GM21528 (cell line): ENCODE measurements at regions not wholly inside any gene's neighbourhood (a gene's known extent, or its start where the extent isn't known, plus 50 kb on each side); places are given as distances from the start of the nearest gene placed in this dataset.
A peak's percentile ranks its signal among the peaks of the same experiment; 100 is the strongest.

ENCODE experiments used
- ATAC-seq: cut with Tn5 transposase; IDR thresholded peaks from one replicate; pipeline ENCODE4 v1.9.1; 2021; ENCODE audit warnings: mild to moderate bottlenecking, moderate library complexity; ENCODE audit not compliant: unreplicated experiment, low FRiP score

DNA sequence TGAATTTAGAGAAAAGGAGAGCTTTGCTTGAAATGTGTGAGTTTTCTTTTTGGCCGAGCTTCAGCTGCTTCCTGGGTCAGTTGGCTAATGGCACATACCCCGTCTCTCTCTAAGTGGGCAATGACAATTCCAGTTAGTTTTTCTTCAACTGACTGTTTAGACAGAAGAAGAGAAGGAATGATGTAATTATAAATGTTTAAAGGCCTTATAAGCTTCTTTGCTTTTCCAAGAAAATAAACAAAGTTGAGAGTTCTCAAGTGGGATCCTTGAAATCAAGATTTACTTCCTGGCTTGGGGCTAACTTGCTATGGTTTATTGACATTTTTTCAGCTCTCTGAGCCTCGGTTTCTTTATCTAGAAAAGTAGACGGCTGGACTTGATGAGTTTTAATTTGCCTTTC lies 794.9 kb upstream of the ACVR2A start:
- ATAC-seq: no peak

GRCh38 chr2:147046473-147046872 lies 798.4 kb upstream of the ACVR2A start:
- ATAC-seq: no peak

DNA sequence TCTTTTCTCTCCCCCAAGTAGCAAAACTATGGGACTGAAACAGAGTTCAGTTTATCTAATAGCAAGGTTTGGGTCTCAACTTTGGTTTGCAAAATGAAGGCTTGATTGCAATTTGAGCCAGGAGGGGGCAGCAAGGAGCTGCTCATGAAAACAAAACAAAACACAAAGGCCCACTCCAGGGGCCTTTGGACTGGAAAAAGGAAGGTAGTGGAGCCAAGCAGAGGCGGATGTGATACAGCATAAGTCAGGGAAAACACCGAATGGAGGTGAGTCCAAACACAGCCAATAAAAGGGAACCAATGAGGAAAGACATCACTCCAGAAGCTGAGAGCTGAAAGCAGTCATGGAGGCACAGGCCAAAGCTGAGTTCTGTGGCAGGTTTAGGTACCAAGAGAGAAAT lies 799.7 kb upstream of the ACVR2A start:
- ATAC-seq: peak; percentile 76

DNA sequence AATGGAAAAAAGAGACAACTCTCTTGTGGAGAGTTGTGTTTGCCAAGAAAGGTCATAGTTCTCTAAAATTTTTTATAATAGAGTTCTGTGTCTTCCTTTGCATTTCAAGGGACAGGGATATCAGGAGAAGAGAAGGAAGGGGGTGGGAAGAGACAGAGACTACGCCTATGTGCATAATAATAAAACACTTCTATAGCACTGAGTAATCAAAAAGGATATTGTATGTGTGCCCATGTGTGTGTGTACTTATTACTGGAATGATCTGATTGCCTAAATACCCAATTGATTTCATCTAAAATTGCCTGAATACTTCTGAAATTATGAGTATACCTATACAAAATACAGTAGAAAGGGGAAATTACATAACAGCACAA lies 803.7 kb upstream of the ACVR2A start:
- no peak for ATAC-seq

DNA sequence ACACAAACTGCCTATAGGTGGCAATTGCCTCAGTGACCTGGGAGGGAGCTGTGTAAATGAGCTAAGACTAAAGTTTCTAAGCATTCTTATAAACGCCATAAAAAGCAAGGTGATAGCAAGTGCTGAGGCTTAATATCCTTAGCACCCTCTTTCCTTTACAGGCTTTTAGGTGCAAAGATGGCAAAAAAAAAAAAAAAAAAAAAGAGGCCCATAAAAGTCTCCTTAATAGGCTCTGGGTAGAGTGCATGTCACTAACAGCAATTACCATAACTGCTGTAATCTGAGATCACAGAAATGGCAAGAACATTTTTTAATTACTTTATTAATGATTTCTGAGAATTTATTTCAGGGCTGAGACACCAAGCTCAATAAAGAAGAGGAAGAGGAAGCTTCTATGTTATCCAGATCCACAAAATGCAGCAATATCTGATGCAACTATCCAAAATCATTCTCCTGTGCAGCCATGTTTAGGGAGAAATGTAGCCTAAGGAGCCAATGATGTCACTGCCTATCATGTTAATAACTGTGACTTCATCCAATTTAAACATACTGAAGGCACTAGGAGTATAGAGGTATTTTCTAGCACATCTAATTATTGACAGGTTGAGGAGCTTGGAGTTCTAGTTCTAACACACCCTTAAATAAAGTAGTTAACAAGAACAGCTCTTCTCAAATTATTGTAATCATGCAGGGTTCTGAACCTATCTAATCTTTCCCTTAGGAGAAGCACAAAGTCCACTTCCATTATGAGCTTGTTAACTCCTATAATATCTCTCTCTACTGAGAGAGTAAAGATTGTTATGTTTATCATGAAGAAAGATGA lies 804.3 kb upstream of the ACVR2A start:
- no peak for ATAC-seq

DNA sequence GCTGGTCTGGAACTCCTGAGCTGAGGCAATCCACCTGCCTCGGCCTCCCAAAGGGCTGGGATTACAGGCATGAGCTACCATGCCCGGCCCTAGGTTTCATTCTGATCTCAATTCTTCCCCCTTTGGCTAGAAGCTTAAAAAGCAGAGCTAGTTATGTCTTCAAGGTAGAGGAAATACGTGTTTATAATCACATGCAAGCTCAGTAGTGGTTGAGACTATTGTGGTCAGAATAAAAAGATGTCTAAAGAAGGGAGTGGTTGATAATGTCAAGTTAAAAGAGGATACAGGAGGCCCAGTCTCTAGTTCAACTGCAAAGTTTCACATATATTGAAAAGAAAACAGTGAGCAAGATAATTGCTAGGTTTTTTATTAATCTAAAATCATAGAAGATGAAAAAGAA lies 807.8 kb upstream of the ACVR2A start:
- no peak for ATAC-seq

DNA sequence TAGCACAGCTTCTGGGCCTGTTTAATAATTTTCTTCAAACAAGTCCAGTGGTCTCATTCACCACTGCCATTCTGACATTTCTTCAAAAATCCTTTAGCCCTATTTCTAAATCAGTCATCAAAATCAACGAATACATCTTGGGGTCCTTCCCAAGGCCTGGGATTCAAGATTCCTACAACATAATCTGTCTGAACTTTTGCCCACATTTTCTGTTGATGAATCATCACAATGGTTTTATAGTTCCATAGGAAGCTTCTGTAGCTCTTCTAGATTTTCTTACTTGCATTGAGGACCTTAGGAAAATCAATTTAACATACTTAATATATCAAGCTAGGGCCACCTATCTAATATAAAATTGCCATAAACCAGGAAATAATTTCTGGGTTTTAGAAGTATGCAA lies 811.8 kb upstream of the ACVR2A start:
- ATAC-seq: no peak

DNA sequence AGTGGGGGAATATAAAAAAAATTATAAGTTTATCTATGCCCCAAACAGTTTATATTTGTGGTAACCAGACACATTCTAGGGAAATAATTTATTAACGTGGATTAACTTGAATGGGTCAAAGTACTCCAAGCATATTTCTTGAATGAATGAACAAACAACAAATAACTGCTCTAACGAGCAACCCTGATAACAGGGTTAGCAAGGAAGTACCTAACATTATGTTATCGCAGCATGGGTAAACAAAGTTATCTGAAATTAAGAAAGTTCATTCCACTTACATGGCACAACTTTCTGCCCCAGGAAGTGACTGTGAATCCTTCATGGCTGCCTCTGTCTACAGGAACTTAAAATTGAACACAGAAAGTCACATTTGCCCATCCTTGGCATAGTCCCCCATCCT lies 812.9 kb upstream of the ACVR2A start:
- ATAC-seq: no peak

GRCh38 chr2:147030966-147031720 lies 813.7 kb upstream of the ACVR2A start:
- no peak for ATAC-seq

DNA sequence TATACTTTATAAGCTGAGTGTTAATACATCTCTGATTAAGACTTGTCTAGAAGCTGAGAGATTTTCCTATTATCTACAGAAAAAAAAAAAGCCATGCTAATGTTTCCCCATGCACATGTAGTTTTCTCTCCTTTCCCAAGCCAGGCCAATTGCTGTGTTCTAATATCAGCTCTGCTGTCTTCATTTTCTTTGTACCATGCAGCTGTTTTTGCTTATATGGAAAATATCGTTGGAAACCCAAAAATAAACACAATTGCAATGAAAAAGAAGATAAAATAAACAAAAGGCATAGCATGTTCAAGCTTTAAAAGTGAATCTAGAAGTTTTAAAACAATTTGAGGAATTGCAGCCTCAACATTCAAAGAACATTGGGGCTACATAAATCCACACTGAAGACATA lies 817.4 kb upstream of the ACVR2A start:
- no peak for ATAC-seq

- ATAC-seq: no peak
Observed at GRCh38 chr2:147026664-147027295, 818.0 kb upstream of the ACVR2A start.

DNA sequence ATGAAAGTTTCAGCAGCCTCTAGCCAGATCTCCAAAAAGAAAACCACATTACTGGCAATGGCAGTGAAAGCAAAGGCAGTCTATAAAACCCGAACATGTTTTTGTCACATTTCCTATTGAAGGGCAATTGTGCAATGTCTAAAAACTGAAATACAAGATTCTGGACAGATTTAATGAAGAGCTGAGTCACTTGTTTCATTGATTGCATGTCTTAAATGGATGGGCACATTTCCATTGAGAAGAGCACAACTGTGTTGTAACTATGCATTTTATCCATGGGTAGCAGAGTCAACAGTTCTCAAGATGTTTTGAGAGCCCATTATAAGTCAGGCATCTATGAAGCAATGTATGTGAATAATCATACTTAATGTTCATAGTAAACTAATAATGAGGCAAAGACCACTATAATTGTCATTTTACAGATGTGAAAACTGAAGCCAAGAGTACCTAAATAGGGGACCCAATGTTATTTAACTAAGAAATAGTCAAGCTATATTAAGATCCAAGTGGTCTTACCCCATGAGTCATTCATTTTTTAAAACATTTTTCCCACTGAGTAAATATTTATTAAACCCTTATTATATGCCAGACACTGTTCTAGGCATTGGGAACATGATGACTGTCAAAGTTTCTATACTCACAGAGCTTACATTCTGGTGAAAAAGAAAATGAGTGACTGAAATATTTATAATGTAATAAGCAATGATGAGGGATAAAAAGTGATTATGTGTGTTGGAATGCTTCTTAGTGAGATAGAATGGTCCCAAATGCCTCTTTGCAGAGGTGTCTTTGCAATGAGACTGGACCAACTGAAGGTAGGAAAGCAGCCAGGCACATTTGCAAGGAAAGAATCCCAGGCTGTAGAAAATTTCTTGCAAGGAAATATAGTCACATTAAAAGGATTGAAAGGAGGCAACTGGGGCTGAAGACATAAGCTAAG lies 818.9 kb upstream of the ACVR2A start:
- no peak for ATAC-seq

DNA sequence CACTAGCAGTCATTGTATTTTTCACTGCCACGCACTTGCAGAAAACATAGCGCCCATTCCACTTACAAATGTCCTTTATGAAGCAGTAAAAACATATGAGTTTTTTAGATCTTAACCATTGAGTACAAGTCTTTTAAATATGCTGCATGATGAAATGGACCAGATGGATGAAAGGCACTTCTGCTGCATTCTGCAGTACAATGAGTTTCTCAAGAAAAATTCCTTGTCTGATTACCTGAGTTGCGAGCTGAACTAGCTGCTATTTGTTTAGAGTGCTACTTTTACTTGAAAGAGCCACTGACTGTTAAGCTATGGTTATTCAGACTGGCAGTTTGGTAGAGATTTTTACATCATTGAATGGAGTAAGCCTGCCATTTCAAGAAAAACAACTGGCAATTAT lies 825.5 kb upstream of the ACVR2A start:
- no peak for ATAC-seq

DNA sequence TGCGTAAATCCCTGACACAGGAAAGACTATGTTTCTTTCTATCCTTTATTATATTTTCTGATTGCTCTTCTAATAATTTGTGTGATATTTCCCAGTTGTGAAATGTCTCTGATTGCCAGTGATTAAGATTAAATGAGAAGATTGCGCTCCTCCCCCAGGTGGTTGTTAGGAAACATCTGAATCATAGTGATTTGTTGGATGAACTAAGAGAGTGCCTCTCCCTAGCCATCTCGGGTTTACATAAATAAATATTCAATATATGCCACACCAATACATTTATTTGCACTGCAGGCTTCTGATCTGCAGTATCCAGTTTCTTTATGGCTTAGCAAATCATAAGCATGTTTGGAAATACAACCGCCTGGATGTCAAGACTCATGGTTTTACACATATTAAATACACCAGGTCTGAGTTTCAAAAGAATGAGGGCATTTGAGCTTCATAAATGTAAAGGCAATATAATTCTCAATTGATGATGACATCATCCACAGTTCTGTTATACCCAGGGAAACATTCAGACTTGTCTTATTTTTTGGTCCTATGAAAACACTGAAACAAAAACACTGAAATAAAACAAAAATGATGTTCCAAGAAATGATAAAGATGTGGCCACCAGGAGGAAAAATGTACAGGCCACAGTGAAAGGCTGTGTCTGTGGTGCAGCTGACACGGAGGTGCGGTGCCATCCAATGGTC lies 826.7 kb upstream of the ACVR2A start:
- no peak for ATAC-seq

DNA sequence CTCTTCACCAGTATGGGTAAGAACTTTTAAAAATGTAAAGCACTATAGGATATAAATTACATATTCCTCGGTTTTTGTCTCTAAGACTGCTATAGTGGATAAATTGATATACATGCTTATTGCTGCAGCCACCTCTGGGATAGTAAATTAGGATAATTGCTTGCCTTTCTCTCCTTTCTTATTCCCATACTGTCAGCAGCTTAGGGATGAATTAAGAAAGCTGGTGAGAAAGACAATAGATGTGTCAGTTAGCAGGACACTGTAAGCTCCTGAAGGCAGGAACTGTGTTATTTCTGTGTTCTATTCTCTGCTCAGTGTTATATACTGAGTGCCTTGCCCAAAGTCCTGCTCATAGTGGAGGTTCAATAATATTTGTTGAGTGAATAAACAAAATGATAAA lies 828.6 kb upstream of the ACVR2A start:
- ATAC-seq: no peak

DNA sequence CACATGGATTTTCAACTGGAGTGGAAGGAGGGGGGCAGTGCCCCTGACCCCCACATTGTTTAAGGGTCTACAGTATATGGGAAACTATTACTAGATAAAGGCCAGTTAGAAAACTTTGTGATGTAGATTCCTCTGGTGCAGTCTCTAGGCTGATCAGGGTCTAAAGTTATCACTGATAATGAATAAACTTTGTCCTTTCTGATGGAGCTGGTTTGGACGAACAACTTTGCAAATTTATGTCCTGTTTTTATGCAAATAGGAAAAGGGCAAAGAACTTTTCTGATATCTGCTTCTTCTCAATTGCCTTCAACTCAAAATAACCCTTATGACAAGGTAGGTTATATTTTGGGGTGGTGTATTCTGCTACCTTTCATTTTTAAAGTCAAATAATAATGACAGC lies 829.2 kb upstream of the ACVR2A start:
- no peak for ATAC-seq

- ATAC-seq: no peak
Observed at GRCh38 chr2:147013696-147014392, 831.0 kb upstream of the ACVR2A start.

GRCh38 chr2:147008481-147008880 lies 836.3 kb upstream of the ACVR2A start:
- no peak for ATAC-seq

DNA sequence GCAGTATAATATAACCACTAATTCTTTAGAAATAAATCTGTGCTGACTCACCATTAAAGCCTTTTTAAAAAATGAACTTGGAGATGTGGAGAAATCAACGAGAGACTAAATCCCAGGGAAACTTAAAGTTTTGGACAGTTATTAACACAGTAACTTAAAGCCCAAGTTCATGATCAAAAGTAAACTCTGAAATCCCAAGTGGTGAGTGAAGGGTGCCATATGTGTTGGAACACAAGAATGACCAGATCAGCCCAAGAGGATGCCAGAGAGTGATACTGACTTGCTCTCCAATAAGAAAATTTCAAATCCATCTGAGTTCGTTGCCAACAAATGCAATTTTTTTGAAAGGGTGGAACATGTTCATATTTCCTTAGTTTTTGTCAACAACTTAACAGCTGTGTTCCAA lies 838.1 kb upstream of the ACVR2A start:
- ATAC-seq: no peak
